A673 (cell line): ENCODE measurements at regions not wholly inside any gene's neighbourhood (a gene's known extent, or its start where the extent isn't known, plus 50 kb on each side); places are given as distances from the start of the nearest gene placed in this dataset.

Source experiments
- EZH2 ChIP-seq: fragments of 200-600 bp; sonication (generic); IDR thresholded peaks from 2 replicates; pipeline ENCODE4 v1.6.1; 2017; ENCODE audit warnings: borderline replicate concordance, low read depth, mild to moderate bottlenecking, mixed read lengths, antibody characterized with exemption, low read length; ENCODE audit not compliant: poor library complexity, severe bottlenecking
- TF ChIP-seq, protein P1 (sequence below): fragments of 300-800, 200-600 bp; sonication (generic); conservative IDR thresholded peaks from 2 replicates; pipeline ENCODE4 v1.5.1; 2017; ENCODE audit warnings: low read depth, mild to moderate bottlenecking, antibody characterized with exemption, low read length, moderate library complexity, mixed read lengths

DNA sequence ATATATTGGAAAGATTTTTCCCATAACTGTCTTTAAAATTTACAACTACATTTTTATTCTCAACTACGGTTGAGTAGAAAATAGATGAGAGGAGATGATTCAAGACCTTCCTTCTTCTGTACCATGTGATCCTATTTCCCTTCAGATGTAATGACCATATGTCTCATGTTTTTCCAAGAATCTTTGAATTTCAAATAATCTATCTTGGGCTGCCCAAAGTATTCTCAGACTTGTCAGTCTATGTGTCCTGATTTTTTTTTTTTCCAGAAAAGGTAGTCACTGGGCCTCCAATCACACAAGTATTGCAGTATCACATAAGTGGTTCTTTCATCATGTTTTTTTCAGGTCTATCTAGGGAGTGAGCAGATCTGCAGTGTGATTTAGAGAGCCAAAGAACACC lies 392.4 kb downstream of the RFC3 start:
- TF ChIP-seq, protein P1, sequence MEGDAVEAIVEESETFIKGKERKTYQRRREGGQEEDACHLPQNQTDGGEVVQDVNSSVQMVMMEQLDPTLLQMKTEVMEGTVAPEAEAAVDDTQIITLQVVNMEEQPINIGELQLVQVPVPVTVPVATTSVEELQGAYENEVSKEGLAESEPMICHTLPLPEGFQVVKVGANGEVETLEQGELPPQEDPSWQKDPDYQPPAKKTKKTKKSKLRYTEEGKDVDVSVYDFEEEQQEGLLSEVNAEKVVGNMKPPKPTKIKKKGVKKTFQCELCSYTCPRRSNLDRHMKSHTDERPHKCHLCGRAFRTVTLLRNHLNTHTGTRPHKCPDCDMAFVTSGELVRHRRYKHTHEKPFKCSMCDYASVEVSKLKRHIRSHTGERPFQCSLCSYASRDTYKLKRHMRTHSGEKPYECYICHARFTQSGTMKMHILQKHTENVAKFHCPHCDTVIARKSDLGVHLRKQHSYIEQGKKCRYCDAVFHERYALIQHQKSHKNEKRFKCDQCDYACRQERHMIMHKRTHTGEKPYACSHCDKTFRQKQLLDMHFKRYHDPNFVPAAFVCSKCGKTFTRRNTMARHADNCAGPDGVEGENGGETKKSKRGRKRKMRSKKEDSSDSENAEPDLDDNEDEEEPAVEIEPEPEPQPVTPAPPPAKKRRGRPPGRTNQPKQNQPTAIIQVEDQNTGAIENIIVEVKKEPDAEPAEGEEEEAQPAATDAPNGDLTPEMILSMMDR, result no peak
- TF ChIP-seq EZH2, result no peak
